SK-N-SH (cell line): ENCODE measurements at regions not wholly inside any gene's neighbourhood (a gene's known extent, or its start where the extent isn't known, plus 50 kb on each side); places are given as distances from the start of the nearest gene placed in this dataset.

Experiments used
- EZH2phosphoT487 ChIP-seq: fragments of 200-600 bp; sonication (generic); IDR thresholded peaks from 2 replicates; pipeline ENCODE4 v1.6.1; 2017; ENCODE audit warnings: low read depth, mixed run types, mild to moderate bottlenecking, antibody characterized with exemption, moderate library complexity, borderline replicate concordance
- MXI1 ChIP-seq: IDR thresholded peaks from 2 replicates; pipeline ENCODE4 v1.6.1; 2012; ENCODE audit warnings: mild to moderate bottlenecking, low read depth, low read length, improper control_type of control experiment
- SIN3A ChIP-seq: IDR thresholded peaks from 2 replicates; pipeline ENCODE4 v1.6.1; 2012; ENCODE audit warnings: low read depth, mild to moderate bottlenecking, low read length, moderate library complexity, borderline replicate concordance
- YY1 ChIP-seq: IDR thresholded peaks from 2 replicates; pipeline ENCODE4 v1.4.0; 2012; ENCODE audit warnings: low read depth, mild to moderate bottlenecking
- TF ChIP-seq, protein P1 (sequence below): IDR thresholded peaks from 2 replicates; pipeline ENCODE4 v1.6.1; 2012; ENCODE audit warnings: mild to moderate bottlenecking, low read depth, low read length, moderate library complexity
- TF ChIP-seq, protein P2 (sequence below): fragments of 200-600 bp; sonication (generic); IDR thresholded peaks from 2 replicates; pipeline ENCODE4 v1.6.1; 2017; ENCODE audit warnings: antibody characterized with exemption, mild to moderate bottlenecking, moderate library complexity

- TF ChIP-seq, protein P1, sequence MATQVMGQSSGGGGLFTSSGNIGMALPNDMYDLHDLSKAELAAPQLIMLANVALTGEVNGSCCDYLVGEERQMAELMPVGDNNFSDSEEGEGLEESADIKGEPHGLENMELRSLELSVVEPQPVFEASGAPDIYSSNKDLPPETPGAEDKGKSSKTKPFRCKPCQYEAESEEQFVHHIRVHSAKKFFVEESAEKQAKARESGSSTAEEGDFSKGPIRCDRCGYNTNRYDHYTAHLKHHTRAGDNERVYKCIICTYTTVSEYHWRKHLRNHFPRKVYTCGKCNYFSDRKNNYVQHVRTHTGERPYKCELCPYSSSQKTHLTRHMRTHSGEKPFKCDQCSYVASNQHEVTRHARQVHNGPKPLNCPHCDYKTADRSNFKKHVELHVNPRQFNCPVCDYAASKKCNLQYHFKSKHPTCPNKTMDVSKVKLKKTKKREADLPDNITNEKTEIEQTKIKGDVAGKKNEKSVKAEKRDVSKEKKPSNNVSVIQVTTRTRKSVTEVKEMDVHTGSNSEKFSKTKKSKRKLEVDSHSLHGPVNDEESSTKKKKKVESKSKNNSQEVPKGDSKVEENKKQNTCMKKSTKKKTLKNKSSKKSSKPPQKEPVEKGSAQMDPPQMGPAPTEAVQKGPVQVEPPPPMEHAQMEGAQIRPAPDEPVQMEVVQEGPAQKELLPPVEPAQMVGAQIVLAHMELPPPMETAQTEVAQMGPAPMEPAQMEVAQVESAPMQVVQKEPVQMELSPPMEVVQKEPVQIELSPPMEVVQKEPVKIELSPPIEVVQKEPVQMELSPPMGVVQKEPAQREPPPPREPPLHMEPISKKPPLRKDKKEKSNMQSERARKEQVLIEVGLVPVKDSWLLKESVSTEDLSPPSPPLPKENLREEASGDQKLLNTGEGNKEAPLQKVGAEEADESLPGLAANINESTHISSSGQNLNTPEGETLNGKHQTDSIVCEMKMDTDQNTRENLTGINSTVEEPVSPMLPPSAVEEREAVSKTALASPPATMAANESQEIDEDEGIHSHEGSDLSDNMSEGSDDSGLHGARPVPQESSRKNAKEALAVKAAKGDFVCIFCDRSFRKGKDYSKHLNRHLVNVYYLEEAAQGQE, result no peak
- no peak for TF ChIP-seq MXI1
- TF ChIP-seq, protein P2, sequence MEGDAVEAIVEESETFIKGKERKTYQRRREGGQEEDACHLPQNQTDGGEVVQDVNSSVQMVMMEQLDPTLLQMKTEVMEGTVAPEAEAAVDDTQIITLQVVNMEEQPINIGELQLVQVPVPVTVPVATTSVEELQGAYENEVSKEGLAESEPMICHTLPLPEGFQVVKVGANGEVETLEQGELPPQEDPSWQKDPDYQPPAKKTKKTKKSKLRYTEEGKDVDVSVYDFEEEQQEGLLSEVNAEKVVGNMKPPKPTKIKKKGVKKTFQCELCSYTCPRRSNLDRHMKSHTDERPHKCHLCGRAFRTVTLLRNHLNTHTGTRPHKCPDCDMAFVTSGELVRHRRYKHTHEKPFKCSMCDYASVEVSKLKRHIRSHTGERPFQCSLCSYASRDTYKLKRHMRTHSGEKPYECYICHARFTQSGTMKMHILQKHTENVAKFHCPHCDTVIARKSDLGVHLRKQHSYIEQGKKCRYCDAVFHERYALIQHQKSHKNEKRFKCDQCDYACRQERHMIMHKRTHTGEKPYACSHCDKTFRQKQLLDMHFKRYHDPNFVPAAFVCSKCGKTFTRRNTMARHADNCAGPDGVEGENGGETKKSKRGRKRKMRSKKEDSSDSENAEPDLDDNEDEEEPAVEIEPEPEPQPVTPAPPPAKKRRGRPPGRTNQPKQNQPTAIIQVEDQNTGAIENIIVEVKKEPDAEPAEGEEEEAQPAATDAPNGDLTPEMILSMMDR, result no peak
- no peak for TF ChIP-seq YY1
- TF ChIP-seq EZH2phosphoT487, result no peak
- TF ChIP-seq SIN3A, result no peak
Measured at GRCh38 chr5:21684992-21685391, 1168.2 kb downstream of the CDH12 start.
